ENCODE measurements at regions not wholly inside any gene's neighbourhood (a gene's known extent, or its start where the extent isn't known, plus 50 kb on each side); places are given as distances from the start of the nearest gene placed in this dataset.

DNA sequence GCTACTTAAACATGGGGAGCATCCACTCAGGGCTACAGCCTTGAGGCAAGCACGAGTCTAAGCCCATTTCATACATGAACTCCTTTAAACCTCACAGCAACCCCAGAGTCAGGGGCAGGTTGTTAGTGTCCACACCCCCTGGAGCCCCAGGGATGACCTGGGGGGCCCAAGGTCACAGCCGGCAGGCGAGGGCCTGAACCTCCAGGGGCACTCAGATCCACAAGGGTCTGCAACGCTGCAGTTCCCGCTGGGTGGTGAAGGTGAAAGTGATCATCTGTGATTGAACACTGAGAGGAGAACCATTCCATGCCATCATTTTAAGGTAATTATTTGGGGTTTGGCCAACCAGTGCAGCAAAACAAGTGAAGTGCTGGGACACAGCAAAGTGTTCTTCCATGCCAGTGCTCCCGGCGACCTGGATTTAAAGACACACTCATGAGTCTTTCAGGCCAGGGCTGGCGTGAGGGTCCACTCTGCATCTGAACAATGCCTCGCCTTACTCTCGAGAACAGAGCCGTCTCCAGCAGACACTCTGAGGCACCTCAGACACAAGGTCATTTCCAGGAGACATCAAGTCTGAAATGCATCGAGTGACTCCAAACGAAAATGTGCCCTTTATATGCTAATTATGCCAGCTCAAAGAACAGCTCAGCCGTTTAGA is 61.6 kb upstream of the SNTG2 start:
- TF ChIP-seq, protein P1, sequence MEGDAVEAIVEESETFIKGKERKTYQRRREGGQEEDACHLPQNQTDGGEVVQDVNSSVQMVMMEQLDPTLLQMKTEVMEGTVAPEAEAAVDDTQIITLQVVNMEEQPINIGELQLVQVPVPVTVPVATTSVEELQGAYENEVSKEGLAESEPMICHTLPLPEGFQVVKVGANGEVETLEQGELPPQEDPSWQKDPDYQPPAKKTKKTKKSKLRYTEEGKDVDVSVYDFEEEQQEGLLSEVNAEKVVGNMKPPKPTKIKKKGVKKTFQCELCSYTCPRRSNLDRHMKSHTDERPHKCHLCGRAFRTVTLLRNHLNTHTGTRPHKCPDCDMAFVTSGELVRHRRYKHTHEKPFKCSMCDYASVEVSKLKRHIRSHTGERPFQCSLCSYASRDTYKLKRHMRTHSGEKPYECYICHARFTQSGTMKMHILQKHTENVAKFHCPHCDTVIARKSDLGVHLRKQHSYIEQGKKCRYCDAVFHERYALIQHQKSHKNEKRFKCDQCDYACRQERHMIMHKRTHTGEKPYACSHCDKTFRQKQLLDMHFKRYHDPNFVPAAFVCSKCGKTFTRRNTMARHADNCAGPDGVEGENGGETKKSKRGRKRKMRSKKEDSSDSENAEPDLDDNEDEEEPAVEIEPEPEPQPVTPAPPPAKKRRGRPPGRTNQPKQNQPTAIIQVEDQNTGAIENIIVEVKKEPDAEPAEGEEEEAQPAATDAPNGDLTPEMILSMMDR (IDR thresholded peaks at IDR 0.05) = no peak
- no peak for TF ChIP-seq ZFX (IDR thresholded peaks at IDR 0.05; ENCODE audit: borderline replicate concordance)

All from 22Rv1 (cell line).